Loucy (cell line): ENCODE measurements at regions not wholly inside any gene's neighbourhood (a gene's known extent, or its start where the extent isn't known, plus 50 kb on each side); places are given as distances from the start of the nearest gene placed in this dataset.

Experiments
- CTCF ChIP-seq: fragments of 200-600 bp; sonication (generic); conservative IDR thresholded peaks from 2 replicates; pipeline ENCODE4 v1.5.1; 2014; ENCODE audit warnings: mild to moderate bottlenecking, antibody characterized with exemption, low read length
- EZH2phosphoT487 ChIP-seq: fragments of 200-600 bp; IDR thresholded peaks from 2 replicates; pipeline ENCODE4 v1.6.1; 2018; ENCODE audit warnings: antibody characterized with exemption, mild to moderate bottlenecking, moderate library complexity, borderline replicate concordance

DNA sequence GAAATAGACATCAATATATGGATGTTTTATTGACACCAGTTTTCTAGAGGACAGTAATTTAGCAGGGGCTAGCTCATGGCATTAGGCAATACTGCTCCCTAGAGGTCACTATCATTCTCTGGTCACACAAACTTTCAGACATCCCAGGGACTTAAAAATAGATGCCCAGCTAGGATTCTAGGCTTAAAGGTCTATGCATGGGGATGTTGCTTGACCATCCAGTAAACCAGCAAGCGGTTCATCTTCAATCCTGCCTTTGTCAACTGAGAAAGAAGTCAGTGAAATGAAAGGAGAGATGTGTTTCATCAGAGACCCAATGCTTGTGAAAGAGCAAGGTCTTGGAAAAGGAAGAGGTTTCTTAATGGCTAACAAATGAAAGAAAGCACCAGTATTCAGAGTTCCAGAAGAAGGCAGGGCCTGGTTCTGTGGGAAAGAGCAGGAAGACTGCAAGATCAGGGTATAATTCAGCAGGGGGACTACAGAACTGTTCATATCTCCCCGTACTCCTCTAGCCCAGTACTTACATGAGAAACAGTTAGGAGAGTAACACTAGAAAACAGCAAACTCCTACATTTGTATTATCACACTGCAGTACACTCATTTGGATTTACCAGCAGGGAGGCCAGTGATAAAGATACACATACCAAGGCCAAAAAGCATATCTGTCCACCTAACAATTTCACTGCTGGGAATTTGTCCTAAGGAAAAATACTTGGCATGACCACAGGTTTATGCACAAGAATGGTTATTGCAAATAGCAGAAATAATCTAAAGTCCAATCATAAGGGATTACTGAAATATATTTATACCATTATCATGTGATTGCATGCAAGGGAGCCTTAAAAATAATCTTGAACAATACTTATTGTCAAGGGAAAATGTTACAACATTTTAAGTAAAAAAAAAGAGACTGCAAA lies 151.4 kb upstream of the LAMA2 start:
- peak; percentile 75 for TF ChIP-seq CTCF
- TF ChIP-seq EZH2phosphoT487, result no peak
